ENCODE measurements at regions not wholly inside any gene's neighbourhood (a gene's known extent, or its start where the extent isn't known, plus 50 kb on each side); places are given as distances from the start of the nearest gene placed in this dataset.

DNA sequence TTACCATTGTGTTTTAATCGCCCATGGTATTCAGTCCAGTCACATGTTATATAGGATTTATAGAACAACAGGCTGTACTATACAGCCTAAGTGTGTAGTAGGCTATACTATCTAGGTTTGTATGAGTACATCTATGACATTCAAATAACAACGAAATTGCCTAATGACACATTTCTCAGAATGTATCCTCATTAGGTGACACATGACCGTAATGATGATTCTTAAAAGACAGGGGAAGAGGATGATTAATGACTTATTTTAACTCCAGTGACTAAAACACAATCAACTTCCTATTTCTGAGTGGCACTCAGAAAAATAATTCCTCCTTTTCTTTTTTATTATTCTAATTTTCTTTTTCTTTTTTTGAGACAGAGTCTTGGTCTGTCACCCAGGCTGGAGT, 63.0 kb upstream of the ACSL3 start:
- no peak for DNase-seq (ENCODE audit: low spot score)

GRCh38 chr2:222798528-222798927, 62.3 kb upstream of the ACSL3 start:
- DNase-seq (ENCODE audit: low spot score), result no peak

DNA sequence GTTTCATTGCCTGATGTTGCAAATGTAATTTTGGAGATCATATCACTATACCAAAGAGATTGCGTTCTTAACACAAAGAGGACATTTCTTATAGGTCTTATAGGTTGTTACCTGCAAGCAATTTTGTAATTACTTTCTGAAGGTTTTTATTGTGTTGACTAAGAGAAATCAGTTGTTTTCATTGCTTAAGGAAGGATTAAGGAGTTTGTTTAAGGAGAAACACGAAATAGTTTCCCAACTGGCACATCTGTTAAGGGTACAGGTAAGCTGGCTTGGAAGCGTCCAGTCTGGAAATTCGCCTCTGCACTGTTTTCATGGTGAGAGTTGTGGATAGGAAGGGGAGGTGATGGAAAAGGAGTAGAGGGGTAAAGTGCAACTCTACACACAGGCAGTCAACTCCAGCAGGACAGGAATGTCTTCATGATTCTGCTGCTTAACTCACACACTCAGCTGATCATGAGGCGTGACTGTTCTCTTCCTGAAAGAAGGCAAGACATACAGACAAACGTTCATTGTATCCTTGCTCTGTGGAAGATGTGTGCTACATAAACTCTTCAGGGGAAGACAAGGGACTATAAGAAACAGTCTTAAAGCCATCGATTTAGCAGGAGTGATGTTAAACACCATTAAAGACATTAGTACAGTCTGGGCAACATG, 61.4 kb upstream of the ACSL3 start:
- no peak for DNase-seq (ENCODE audit: low spot score)

DNA sequence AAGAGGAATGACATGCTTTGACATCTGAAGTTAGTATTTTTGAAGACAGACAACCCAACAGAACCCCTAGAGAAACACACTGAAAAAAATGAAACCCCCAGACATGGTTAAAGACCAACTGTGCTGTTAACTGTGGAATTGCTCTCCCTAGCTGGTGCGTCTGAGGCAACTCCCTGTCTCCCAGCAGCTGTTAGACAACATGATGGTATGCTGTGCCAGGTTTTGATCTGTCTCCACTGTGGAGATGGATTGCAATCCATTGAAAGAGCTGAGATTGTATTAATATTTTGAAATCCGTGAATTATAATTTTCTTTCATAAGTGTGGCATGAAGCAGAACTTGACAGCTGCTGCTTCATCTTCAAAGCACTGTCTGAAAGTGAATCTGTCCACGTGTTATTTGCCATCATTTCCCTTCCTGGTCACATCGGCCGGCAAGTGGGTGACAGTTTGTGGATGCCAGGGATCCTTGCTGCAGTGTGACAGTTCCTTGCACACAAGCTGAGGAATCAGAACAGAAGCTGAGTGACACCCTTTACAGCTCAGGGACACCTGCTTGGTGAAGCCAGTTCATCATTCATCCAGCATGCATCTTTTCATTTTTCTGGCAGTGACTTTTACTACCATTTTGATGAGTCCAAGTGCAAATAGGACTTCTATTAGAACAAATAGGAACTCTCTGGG, 58.2 kb upstream of the ACSL3 start:
- DNase-seq (ENCODE audit: low spot score), result no peak

DNA sequence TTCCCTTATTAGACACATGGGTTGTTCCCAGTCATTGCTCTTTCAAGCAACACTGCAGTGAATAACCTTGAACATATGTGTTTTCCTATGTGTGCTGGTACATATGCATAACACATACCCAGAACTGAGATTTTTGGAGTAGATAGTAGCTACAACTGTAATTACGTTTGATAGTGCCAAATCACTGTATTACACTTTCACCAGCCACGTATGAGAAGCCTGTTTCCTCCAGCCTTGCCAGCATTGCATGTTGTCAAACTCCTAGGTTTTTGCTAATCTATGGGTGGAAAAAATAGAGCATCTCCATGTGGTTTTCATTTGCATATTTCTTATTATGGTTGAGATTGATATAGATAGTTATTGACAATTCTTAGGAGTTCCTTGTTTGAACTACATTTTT, 56.5 kb upstream of the ACSL3 start:
- no peak for DNase-seq (ENCODE audit: low spot score)

DNA sequence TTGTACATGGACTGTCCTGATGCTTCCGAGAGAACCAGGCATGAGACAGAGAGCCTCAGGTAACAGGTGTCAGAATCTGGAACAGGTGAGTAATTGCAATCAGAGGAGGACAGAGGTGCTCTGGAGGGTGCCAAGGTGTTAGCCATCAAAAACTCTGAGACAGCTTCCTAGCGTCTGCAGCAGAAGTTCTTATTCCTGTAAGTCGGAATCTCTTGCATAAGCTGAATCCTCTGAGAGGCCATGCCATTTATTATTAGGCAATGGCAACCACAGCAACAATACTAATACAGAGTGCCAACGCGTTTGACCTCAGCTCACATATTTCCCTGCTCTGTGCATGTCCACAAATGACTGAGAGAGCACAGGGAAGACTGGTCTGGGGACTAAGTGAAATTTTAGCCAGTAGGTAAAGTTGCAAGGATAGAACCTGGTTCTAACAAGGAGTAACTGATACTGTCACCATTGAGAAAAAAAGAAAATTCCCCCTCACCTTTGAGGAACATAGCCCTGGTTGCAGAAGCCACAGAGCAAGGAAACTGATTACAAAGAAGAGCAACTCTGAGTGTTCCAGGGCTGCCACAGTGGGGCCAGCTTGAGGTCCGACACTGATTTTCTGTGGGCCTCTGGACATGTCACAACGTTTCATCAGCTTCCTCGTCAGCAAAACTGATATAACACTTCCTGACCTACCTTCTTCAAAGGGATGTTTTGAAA, 55.1 kb upstream of the ACSL3 start:
- DNase-seq (ENCODE audit: low spot score), result no peak

GRCh38 chr2:222806526-222807137, 54.2 kb upstream of the ACSL3 start:
- DNase-seq (ENCODE audit: low spot score), result no peak

- no peak for DNase-seq (ENCODE audit: low spot score)
These were observed 53.4 kb upstream of the ACSL3 start for GRCh38 chr2:222807431-222807830.

- no peak for DNase-seq (ENCODE audit: low spot score)
These were observed 51.3 kb upstream of the ACSL3 start for GRCh38 chr2:222809582-222809981.

DNA sequence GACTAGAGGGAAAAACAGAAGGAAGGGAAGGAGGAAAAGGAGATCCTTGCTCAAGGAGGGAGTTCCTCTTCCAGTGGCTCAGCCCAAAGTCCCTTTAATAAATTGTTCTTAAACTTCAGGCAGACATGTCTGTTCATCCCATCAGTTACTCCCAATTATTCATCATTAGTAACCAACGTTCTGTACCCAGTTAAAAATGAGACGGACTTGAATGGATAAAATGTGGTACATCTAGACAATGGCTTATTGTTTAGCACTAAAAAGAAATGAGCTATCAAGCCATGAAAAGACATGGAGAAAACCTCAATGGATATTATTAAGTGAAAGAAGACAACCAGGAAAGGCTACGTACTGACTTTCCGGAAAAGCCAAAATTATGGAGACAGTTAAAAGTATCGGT, 50.8 kb upstream of the ACSL3 start:
- no peak for DNase-seq (ENCODE audit: low spot score)
